GM19193 (cell line): ENCODE measurements at regions not wholly inside any gene's neighbourhood (a gene's known extent, or its start where the extent isn't known, plus 50 kb on each side); places are given as distances from the start of the nearest gene placed in this dataset.

Experiments
- POLR2A ChIP-seq: IDR thresholded peaks from 4 replicates; pipeline ENCODE4 v1.6.1; 2011; ENCODE audit not compliant: insufficient read depth, insufficient read length; ENCODE audit errors: extremely low read depth

- TF ChIP-seq POLR2A: no peak
These were observed 297.1 kb downstream of the PRL start for GRCh38 chr6:21999741-22000140.

- TF ChIP-seq POLR2A: no peak
These were observed 295.3 kb downstream of the PRL start for GRCh38 chr6:22001396-22002027.

DNA sequence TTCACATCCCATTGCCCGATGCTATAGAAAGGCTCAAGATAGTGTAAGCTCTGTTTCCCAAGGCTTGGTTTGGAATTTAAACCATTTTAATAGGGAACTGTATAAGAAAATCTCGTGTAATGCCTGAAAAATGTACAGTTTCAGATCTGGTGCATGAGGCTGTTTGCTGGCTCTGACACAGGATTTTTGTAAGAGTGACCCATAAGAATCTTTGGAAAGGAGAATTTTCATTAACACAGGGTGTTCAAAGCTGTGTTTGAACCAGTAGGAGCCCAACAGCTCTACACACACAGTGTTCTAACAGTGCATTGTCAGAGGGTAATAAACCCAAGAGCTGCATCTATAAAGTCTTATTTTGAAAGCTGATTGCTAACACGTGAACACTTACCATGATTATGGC is 293.5 kb downstream of the PRL start:
- TF ChIP-seq POLR2A: no peak

- TF ChIP-seq POLR2A: no peak
These were observed 290.0 kb downstream of the PRL start for GRCh38 chr6:22006795-22007194.

DNA sequence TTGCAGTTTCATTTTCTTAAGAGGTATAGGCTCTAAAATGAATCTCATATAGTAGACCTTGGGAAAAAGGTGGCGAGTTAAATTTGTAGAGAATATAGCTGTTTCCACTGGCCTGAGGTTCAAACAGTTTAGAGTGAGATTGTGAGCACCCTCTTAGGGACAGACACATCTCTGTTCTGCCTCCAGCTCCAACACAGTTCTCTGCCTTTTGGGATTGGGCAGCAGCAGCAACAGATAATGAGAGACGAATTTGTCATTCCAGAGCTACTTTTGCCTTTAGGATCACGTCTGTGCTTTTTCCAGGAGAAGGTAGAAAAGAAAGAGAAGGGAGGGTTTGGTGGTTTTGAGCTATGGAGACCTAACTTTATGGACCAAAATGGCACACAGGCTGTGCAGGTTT is 289.4 kb downstream of the PRL start:
- TF ChIP-seq POLR2A: no peak

DNA sequence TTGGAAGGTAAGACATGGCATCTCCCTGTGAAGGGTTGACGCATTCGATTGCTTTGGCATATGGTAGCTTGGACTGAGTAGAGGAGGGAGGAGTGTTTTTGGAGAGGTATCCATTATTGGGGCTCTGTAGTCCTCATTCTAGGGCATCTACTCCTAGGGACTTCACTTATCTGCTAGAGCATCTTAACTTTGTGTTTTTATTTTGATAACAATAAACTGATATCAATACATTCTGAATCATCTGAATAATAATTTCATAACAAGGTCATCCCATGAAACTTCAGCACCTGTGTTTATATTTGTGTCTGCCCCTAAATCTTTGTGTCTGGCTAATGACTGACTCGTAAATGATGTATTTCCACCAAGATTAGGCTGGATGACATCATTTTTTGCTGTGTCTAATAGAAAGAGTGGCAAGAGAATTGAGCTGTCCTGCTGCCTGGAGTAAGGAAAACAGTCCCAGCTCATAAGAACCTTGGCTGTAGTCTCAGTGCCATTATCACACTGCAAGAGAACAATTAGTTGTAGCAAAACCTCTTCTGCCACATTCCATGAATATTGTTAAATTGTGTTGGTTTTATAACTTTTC is 288.5 kb downstream of the PRL start:
- TF ChIP-seq POLR2A: no peak

- no peak for TF ChIP-seq POLR2A
These were observed 286.7 kb downstream of the PRL start for GRCh38 chr6:22010102-22010501.

DNA sequence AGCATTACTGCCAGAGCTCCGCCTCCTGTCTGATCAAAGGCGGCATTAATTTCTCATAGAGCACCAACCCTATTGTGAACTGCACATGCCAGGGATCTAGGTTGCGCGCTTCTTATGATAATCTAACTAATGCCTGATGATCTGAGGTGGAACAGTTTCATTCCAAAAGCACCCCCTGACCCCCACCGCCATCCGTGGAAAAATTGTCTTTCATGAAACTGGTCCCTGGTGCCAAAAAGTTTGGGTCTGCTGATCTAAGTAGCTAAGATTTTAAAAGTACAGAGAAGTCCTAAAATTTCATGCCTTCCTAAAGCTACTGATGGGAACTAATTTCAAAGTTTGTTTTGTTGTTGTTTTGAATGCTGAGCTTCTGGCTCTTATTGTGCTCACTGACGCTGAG is 281.6 kb downstream of the PRL start:
- TF ChIP-seq POLR2A: no peak

DNA sequence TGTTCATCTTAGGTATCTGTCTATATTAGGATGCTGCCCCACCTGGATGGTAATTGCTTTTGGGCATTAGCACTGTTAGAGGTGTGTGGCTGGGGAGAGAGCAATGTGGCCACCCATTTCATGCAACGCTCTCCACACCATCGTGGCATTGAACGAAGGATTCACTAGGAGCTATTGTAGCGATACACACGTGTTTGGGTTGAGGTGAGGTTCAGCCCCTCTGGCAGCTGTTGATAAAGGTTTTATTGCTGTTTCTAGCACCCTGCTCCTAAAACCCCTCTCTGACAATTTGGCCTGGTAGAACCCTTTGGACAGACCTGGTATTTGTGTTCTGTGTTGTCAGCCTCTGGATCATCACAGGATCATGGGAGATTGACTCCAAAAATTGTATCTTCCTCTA is 280.9 kb downstream of the PRL start:
- TF ChIP-seq POLR2A: no peak

- no peak for TF ChIP-seq POLR2A
These were observed 279.6 kb downstream of the PRL start for GRCh38 chr6:22017272-22017671.

- no peak for TF ChIP-seq POLR2A
These were observed 279.1 kb downstream of the PRL start for GRCh38 chr6:22017766-22018165.

GRCh38 chr6:22019857-22020256 is 277.0 kb downstream of the PRL start:
- TF ChIP-seq POLR2A: no peak

DNA sequence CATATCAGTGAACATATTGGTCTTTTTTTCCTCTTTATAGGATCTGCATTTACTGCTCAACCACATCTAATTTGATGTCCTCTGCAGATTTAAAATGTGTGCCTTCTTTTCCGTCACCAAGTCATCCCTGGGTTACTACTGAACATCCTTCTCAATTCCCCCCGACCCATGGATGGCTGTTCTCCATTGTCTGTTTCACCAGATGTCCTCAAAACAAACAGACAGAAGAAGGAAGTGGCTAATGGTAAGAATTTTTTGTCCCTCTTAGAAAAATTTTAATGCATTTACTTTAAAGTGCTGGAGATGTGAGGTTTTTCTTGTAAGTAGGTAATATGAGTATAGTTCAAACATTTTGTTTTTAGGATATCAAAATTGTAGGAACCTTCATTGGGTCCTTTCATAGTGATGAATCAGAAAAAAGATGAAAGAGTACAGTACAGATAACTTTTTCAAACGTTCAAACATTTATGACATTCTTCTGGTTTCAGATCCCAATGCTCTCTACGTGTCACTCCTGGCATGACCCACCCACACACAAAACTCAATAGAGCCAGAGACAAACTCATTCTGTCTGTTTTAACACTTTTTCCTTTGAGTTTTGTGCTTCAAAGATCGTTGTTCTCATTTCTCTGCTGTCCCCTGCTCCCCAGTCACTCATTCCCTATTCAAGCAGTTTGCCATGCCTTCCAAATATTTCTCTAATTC is 276.4 kb downstream of the PRL start:
- no peak for TF ChIP-seq POLR2A

- no peak for TF ChIP-seq POLR2A
These were observed 274.9 kb downstream of the PRL start for GRCh38 chr6:22021966-22022365.

- TF ChIP-seq POLR2A: no peak
These were observed 272.9 kb downstream of the PRL start for GRCh38 chr6:22023937-22024336.

DNA sequence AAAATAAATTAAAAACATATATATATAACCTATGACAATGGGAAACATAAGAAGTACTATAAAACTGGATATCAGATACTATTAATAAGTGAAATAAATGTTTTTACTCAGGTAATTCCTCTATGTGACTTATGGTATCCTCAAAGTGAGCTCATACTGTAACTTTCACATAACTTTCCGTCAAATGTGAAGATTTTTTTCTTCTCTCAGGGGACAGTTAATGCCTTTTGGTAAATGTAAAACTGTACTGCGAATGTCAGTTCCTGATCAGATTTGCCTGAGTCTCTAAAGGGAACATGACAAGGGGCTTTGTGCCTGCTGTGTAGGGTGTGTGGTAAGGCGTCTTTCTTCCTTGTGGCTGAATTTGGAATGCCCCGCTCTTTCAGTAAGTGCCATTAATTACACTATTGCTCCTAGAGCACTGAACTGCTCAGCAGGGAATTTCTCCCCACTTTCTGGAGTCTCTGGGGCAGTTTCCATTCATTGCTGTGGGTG is 271.8 kb downstream of the PRL start:
- no peak for TF ChIP-seq POLR2A
